OCI-LY1 (cell line): ENCODE measurements at regions not wholly inside any gene's neighbourhood (a gene's known extent, or its start where the extent isn't known, plus 50 kb on each side); places are given as distances from the start of the nearest gene placed in this dataset.

Experiments
- CTCF ChIP-seq: fragments of 200-600 bp; sonication (generic), shearing (Covaris generic); IDR thresholded peaks from 2 replicates; pipeline ENCODE4 v1.5.1; 2017; ENCODE audit warnings: mild to moderate bottlenecking, antibody characterized with exemption, low read length, moderate library complexity, mixed read lengths
- EZH2 ChIP-seq: fragments of 200-600 bp; sonication (generic), shearing (Covaris generic); IDR thresholded peaks from 2 replicates; pipeline ENCODE4 v1.8.0; 2017; ENCODE audit warnings: borderline replicate concordance, mixed run types, mild to moderate bottlenecking, antibody characterized with exemption, low read length, moderate library complexity, mixed read lengths

- TF ChIP-seq CTCF (no peak), EZH2 (no peak)
These were observed 1186.5 kb downstream of the TYW1 start for GRCh38 chr7:68183176-68183575.
